Transverse colon (tissue), 3 donors: ENCODE measurements at regions not wholly inside any gene's neighbourhood (a gene's known extent, or its start where the extent isn't known, plus 50 kb on each side); places are given as distances from the start of the nearest gene placed in this dataset.

ENCODE experiments used
- CTCF ChIP-seq, 5 experiments: fragments of 200-600 bp in 3 of 5; fragments of 450-650 bp in 2 of 5; sonication (generic) in 3 of 5; IDR thresholded peaks; 1 replicate in 2 of 5; 2 replicates in 3 of 5; pipeline ENCODE4 v1.5.1; 2016 to 2017; ENCODE audit warnings: antibody characterized with exemption in 5 of 5, inconsistent platforms in 3 of 5, mild to moderate bottlenecking in 2 of 5, moderate library complexity in 1 of 5
- POLR2A ChIP-seq: fragments of 450-650 bp; IDR thresholded peaks from one replicate; pipeline ENCODE4 v1.6.1; 2016; ENCODE audit warnings: antibody characterized with exemption, mild to moderate bottlenecking, moderate library complexity

GRCh38 chr22:27627444-27627833 is 174.1 kb downstream of the MN1 start:
- TF ChIP-seq CTCF (IDR thresholded peaks at IDR 0.05) (no peak), POLR2A (no peak)
